ENCODE measurements at regions not wholly inside any gene's neighbourhood (a gene's known extent, or its start where the extent isn't known, plus 50 kb on each side); places are given as distances from the start of the nearest gene placed in this dataset.

DNA sequence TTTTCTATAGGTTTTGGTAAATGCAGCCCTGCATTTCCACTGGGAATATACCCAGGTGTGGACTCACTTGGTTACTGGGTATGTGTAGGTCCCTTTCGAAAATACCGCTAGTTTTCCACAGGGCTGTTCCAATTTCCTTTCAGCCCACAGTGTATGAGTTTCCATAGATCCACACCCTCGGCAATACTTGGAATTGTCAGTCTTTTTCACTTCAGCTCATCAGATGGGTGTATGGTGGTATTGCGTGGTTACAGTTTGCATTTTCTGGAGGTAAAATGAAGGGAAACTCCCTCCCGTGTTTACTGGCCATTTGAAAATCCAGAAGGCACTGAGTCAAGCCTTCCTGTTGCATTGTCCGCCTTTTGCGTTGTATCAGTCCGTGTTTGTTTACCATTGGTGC lies 453.6 kb downstream of the CDH26 start:
- H3K36me3 ChIP-seq (ENCODE audit: control insufficient read depth, insufficient read depth, low read length), result no peaks in the 10 kb centered on the region
- no peak overlapping the region for H3K4me3 ChIP-seq (ENCODE audit: low read depth in 2 of 2, low read length in 2 of 2)
- POLR2A ChIA-PET, result no interaction called here
- intact Hi-C loops (cut with micrococcal nuclease; ENCODE audit: unreplicated experiment) (no loop called here), in situ Hi-C loops (cut with HindIII; ENCODE audit: low pct_unique_long_range_greater_than_20kb, low sequenced_read_pairs) (no loop called here)
- H3K4me1 ChIP-seq (ENCODE audit: control insufficient read depth, insufficient read depth, low read length), result no peaks in the 10 kb centered on the region
- TF ChIP-seq, protein P1, sequence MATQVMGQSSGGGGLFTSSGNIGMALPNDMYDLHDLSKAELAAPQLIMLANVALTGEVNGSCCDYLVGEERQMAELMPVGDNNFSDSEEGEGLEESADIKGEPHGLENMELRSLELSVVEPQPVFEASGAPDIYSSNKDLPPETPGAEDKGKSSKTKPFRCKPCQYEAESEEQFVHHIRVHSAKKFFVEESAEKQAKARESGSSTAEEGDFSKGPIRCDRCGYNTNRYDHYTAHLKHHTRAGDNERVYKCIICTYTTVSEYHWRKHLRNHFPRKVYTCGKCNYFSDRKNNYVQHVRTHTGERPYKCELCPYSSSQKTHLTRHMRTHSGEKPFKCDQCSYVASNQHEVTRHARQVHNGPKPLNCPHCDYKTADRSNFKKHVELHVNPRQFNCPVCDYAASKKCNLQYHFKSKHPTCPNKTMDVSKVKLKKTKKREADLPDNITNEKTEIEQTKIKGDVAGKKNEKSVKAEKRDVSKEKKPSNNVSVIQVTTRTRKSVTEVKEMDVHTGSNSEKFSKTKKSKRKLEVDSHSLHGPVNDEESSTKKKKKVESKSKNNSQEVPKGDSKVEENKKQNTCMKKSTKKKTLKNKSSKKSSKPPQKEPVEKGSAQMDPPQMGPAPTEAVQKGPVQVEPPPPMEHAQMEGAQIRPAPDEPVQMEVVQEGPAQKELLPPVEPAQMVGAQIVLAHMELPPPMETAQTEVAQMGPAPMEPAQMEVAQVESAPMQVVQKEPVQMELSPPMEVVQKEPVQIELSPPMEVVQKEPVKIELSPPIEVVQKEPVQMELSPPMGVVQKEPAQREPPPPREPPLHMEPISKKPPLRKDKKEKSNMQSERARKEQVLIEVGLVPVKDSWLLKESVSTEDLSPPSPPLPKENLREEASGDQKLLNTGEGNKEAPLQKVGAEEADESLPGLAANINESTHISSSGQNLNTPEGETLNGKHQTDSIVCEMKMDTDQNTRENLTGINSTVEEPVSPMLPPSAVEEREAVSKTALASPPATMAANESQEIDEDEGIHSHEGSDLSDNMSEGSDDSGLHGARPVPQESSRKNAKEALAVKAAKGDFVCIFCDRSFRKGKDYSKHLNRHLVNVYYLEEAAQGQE (IDR thresholded peaks at IDR 0.05; ENCODE audit: insufficient read depth in 1 of 2, low read depth in 2 of 2, low read length in 1 of 2), result no peak
- no peak for TF ChIP-seq TCF7L2 (IDR thresholded peaks at IDR 0.05; ENCODE audit: low read depth, low read length)
- TF ChIP-seq POLR2AphosphoS5 (IDR thresholded peaks at IDR 0.05; ENCODE audit: low read depth, low read length), result no peak
- TF ChIP-seq, protein P2, sequence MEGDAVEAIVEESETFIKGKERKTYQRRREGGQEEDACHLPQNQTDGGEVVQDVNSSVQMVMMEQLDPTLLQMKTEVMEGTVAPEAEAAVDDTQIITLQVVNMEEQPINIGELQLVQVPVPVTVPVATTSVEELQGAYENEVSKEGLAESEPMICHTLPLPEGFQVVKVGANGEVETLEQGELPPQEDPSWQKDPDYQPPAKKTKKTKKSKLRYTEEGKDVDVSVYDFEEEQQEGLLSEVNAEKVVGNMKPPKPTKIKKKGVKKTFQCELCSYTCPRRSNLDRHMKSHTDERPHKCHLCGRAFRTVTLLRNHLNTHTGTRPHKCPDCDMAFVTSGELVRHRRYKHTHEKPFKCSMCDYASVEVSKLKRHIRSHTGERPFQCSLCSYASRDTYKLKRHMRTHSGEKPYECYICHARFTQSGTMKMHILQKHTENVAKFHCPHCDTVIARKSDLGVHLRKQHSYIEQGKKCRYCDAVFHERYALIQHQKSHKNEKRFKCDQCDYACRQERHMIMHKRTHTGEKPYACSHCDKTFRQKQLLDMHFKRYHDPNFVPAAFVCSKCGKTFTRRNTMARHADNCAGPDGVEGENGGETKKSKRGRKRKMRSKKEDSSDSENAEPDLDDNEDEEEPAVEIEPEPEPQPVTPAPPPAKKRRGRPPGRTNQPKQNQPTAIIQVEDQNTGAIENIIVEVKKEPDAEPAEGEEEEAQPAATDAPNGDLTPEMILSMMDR (IDR thresholded peaks at IDR 0.05), result no peak
- TF ChIP-seq SIN3A (IDR thresholded peaks at IDR 0.05; ENCODE audit: borderline replicate concordance, insufficient read depth, low read depth, low read length), result no peak
- CTCF ChIA-PET, result no interaction called here
- BruUV-seq (replicated peaks), result no TSS peak
- ATAC-seq, result no peak
- no peak overlapping the region for H3K27ac ChIP-seq (ENCODE audit: low read length)
- no peaks in the 10 kb centered on the region for H3K27me3 ChIP-seq (ENCODE audit: control insufficient read depth, insufficient read depth, low read length)
- DNase-seq (ENCODE audit: low read depth, low spot score), result no peak
- H3K9me3 ChIP-seq (ENCODE audit: control insufficient read depth, insufficient read depth, low read depth, low read length), result no peaks in the 10 kb centered on the region

DNA sequence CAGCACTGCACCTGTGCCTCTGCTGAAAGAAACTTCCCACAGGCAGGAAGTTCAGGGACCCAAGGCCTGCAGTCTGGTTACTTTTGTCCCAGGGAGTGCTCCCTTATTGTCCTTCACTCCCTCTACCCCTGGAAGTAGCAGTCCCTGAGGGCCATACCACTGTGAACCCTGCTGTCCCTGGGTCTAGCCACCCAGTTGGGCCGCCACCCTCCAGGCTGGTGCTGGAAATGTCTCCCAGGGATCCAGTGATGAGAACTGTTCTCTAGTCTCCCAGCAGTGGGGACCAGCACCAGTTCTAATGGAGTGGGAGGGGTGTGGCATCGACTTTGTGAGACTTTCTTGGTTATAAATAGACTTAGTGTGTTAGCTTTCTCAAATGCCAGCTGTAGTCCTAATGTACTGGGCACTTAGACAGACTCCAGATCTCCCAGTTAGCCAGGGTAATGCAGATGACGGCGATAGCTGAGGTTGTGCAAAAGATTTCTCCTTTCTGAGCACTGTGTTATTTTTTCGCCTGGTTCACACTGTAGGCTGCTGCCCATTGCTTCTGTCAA lies 462.5 kb downstream of the CDH26 start:
- ATAC-seq (no peak), DNase-seq (ENCODE audit: low read depth, low spot score) (no peak)
- no peaks in the 10 kb centered on the region for H3K27me3 ChIP-seq (ENCODE audit: control insufficient read depth, insufficient read depth, low read length)
- intact Hi-C loops (cut with micrococcal nuclease; ENCODE audit: unreplicated experiment), result no loop called here
- TF ChIP-seq, protein P1 (IDR thresholded peaks at IDR 0.05; ENCODE audit: insufficient read depth in 1 of 2, low read depth in 2 of 2, low read length in 1 of 2), result no peak
- TF ChIP-seq TCF7L2 (IDR thresholded peaks at IDR 0.05; ENCODE audit: low read depth, low read length) (no peak), POLR2AphosphoS5 (IDR thresholded peaks at IDR 0.05; ENCODE audit: low read depth, low read length) (no peak), SIN3A (IDR thresholded peaks at IDR 0.05; ENCODE audit: borderline replicate concordance, insufficient read depth, low read depth, low read length) (no peak)
- TF ChIP-seq, protein P2 (IDR thresholded peaks at IDR 0.05), result no peak
- no peak overlapping the region for H3K4me3 ChIP-seq (ENCODE audit: low read depth in 2 of 2, low read length in 2 of 2)
- H3K4me1 ChIP-seq (ENCODE audit: control insufficient read depth, insufficient read depth, low read length), result no peaks in the 10 kb centered on the region
- H3K36me3 ChIP-seq (ENCODE audit: control insufficient read depth, insufficient read depth, low read length), result no peaks in the 10 kb centered on the region
- POLR2A ChIA-PET, result no interaction called here
- in situ Hi-C loops (cut with HindIII; ENCODE audit: low pct_unique_long_range_greater_than_20kb, low sequenced_read_pairs), result no loop called here
- H3K27ac ChIP-seq (ENCODE audit: low read length), result no peak overlapping the region
- CTCF ChIA-PET, result no interaction called here
- no TSS peak for BruUV-seq (replicated peaks)
- H3K9me3 ChIP-seq (ENCODE audit: control insufficient read depth, insufficient read depth, low read depth, low read length), result no peaks in the 10 kb centered on the region

Measured in Panc1 (cell line).